SK-N-SH treated with all-trans-retinoic acid at 6 μM for 48 hours (cell line): ENCODE measurements at regions not wholly inside any gene's neighbourhood (a gene's known extent, or its start where the extent isn't known, plus 50 kb on each side); places are given as distances from the start of the nearest gene placed in this dataset.

Experiments used
- ARNTL ChIP-seq: fragments of 450-650 bp; formaldehyde crosslinking; IDR thresholded peaks from 2 replicates; pipeline ENCODE4 v1.5.0; 2020; ENCODE audit warnings: low read depth, mild to moderate bottlenecking, moderate library complexity, borderline replicate concordance
- CREB5 ChIP-seq: fragments of 250-450 bp; sonication (Bioruptor Pico); IDR thresholded peaks from 2 replicates; pipeline ENCODE4 v1.5.1; 2020; ENCODE audit warnings: low read depth, mild to moderate bottlenecking, moderate library complexity
- CSRNP3 ChIP-seq: fragments of 250-450 bp; sonication (Bioruptor Pico); IDR thresholded peaks from 2 replicates; pipeline ENCODE4 v1.5.1; 2021; ENCODE audit warnings: mild to moderate bottlenecking, moderate library complexity
- ESRRG ChIP-seq: fragments of 250-450 bp; sonication (Bioruptor Pico); IDR thresholded peaks from 2 replicates; pipeline ENCODE4 v1.6.1; 2021; ENCODE audit warnings: mild to moderate bottlenecking
- GLIS3 ChIP-seq: fragments of 250-450 bp; sonication (Bioruptor Pico); IDR thresholded peaks from 2 replicates; pipeline ENCODE4 v1.5.0; 2020; ENCODE audit warnings: mild to moderate bottlenecking, moderate library complexity
- ISL1 ChIP-seq: fragments of 250-450 bp; sonication (Bioruptor Pico); IDR thresholded peaks from 2 replicates; pipeline ENCODE4 v2.1.2; 2022; ENCODE audit warnings: mild to moderate bottlenecking, moderate library complexity
- PATZ1 ChIP-seq: fragments of 250-450 bp; sonication (Bioruptor Pico); IDR thresholded peaks from 2 replicates; pipeline ENCODE4 v1.8.0; 2020; ENCODE audit warnings: mild to moderate bottlenecking, moderate library complexity, borderline replicate concordance
- SNAI2 ChIP-seq: fragments of 250-450 bp; sonication (Bioruptor Pico); IDR thresholded peaks from 2 replicates; pipeline ENCODE4 v1.5.0; 2020; ENCODE audit warnings: mild to moderate bottlenecking, moderate library complexity
- TSHZ2 ChIP-seq: fragments of 250-450 bp; sonication (Bioruptor Pico); IDR thresholded peaks from 2 replicates; pipeline ENCODE4 v1.5.0; 2020; ENCODE audit warnings: mild to moderate bottlenecking, moderate library complexity
- ZFP30 ChIP-seq: fragments of 450-650 bp; formaldehyde crosslinking; IDR thresholded peaks from 2 replicates; pipeline ENCODE4 v1.5.0; 2022; ENCODE audit warnings: mild to moderate bottlenecking, moderate library complexity
- ZNF565 ChIP-seq: fragments of 450-650 bp; formaldehyde crosslinking; conservative IDR thresholded peaks from 2 replicates; pipeline ENCODE4 v1.5.0; 2020; ENCODE audit warnings: low read depth, mild to moderate bottlenecking, moderate library complexity

GRCh38 chr2:858646-859045 lies 92.0 kb upstream of the SNTG2 start:
- TF ChIP-seq SNAI2 (CRISPR knock-in tag), result no peak
- TF ChIP-seq ARNTL, result no peak
- no peak for TF ChIP-seq GLIS3 (CRISPR knock-in tag)
- no peak for TF ChIP-seq TSHZ2 (CRISPR knock-in tag)
- no peak for TF ChIP-seq PATZ1 (CRISPR knock-in tag)
- TF ChIP-seq ESRRG (CRISPR knock-in tag), result no peak
- no peak for TF ChIP-seq CREB5 (CRISPR knock-in tag)
- no peak for TF ChIP-seq ZNF565
- no peak for TF ChIP-seq CSRNP3 (CRISPR knock-in tag)
- no peak for TF ChIP-seq ZFP30 (CRISPR knock-in tag)
- no peak for TF ChIP-seq ISL1 (CRISPR knock-in tag)
